ENCODE measurements at regions not wholly inside any gene's neighbourhood (a gene's known extent, or its start where the extent isn't known, plus 50 kb on each side); places are given as distances from the start of the nearest gene placed in this dataset.

DNA sequence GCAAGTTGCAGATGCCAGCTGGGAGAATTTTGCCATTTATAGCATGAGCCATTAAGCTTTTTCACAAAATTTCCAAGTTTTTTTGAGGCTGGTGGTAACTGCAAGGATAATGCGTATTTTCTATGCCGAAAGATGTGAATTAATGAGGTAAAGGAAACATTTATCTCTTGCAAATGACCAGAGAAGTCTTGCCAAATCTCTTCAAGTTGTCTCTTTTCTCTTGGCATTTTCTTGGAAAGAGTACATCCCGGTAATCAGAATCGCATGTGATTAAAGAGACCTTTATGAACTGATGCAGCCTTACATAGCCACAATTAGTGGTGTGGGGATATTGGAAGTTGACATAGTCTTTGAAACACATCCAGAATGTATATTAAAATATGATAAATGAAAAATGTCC, 136.5 kb upstream of the MMADHC start:
- TF ChIP-seq POLR2A (IDR thresholded peaks at IDR 0.05) = no peak
- TF ChIP-seq, protein P1, sequence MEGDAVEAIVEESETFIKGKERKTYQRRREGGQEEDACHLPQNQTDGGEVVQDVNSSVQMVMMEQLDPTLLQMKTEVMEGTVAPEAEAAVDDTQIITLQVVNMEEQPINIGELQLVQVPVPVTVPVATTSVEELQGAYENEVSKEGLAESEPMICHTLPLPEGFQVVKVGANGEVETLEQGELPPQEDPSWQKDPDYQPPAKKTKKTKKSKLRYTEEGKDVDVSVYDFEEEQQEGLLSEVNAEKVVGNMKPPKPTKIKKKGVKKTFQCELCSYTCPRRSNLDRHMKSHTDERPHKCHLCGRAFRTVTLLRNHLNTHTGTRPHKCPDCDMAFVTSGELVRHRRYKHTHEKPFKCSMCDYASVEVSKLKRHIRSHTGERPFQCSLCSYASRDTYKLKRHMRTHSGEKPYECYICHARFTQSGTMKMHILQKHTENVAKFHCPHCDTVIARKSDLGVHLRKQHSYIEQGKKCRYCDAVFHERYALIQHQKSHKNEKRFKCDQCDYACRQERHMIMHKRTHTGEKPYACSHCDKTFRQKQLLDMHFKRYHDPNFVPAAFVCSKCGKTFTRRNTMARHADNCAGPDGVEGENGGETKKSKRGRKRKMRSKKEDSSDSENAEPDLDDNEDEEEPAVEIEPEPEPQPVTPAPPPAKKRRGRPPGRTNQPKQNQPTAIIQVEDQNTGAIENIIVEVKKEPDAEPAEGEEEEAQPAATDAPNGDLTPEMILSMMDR (IDR thresholded peaks at IDR 0.05) = no peak
